ENCODE measurements at regions not wholly inside any gene's neighbourhood (a gene's known extent, or its start where the extent isn't known, plus 50 kb on each side); places are given as distances from the start of the nearest gene placed in this dataset.

- TF ChIP-seq CTCF (IDR thresholded peaks at IDR 0.05 in 4 of 5, conservative IDR thresholded peaks at IDR 0.05 in 1 of 5), result no peak
- no peak for TF ChIP-seq POLR2A (IDR thresholded peaks at IDR 0.05)
These were observed 96.2 kb upstream of the TMPO start for GRCh38 chr12:98419081-98419794.
